Colonic mucosa (tissue), 4 donors: ENCODE measurements at regions not wholly inside any gene's neighbourhood (a gene's known extent, or its start where the extent isn't known, plus 50 kb on each side); places are given as distances from the start of the nearest gene placed in this dataset.
A peak's percentile ranks its signal among the peaks of the same experiment; 100 is the strongest.
"Not testable (repeated sequence)": the region's sequence is repeated elsewhere in the genome, so short reads cannot be mapped to it uniquely, and the experiment has no call there.

ENCODE experiments used
- DNase-seq: peaks from one replicate; pipeline ENCODE4 v3.0.0-alpha.2; 2020
- H3K27ac ChIP-seq: fragments of 200-600 bp; one replicate; pipeline ENCODE4 v1.8.0; 2021
- H3K27me3 ChIP-seq: fragments of 200-600 bp; one replicate; pipeline ENCODE4 v1.8.0; 2021
- H3K36me3 ChIP-seq: fragments of 200-600 bp; one replicate; pipeline ENCODE4 v1.8.0; 2021
- H3K4me1 ChIP-seq: fragments of 200-600 bp; one replicate; pipeline ENCODE4 v1.8.0; 2021; ENCODE audit warnings: mild to moderate bottlenecking
- H3K4me3 ChIP-seq: fragments of 200-600 bp; one replicate; pipeline ENCODE4 v1.8.0; 2021
- H3K9ac ChIP-seq, 2 donors: one replicate each; pipeline ENCODE4 v1.7.0; 2013; ENCODE audit warnings: control low read depth in 2 of 2, low read depth in 2 of 2, low read length in 2 of 2
- H3K9me3 ChIP-seq: fragments of 200-600 bp; one replicate; pipeline ENCODE4 v1.8.0; 2021
- CTCF ChIP-seq: fragments of 200-600 bp; IDR thresholded peaks from one replicate; pipeline ENCODE4 v1.8.0; 2022; ENCODE audit warnings: antibody characterized with exemption, mild to moderate bottlenecking
- intact Hi-C: fragments of 100-400 bp; cut with DNase I; formaldehyde crosslinking; loops from one replicate; pipeline ENCODE4 v1.14.1; 2022
- donor health status: healthy.
- donor health status: DM: no; HTN: no; CAD: no.
- donor health status: DM: no; HTN: no; CAD: no.

GRCh38 chr17:20706751-20707373, 127.3 kb downstream of the CDRT15L2 start:
- intact Hi-C loops: no loop called here
- H3K4me1 ChIP-seq: no peaks in the 10 kb centered on the region
- TF ChIP-seq CTCF: no peak
- no peaks in the 10 kb centered on the region for H3K9me3 ChIP-seq
- peak overlapping the region in 1 of 2 donors; percentile 35 for H3K9ac ChIP-seq
- no peak for DNase-seq
- H3K27me3 ChIP-seq: no peaks in the 10 kb centered on the region
- no peaks in the 10 kb centered on the region for H3K36me3 ChIP-seq
- no peak overlapping the region for H3K27ac ChIP-seq
- H3K4me3 ChIP-seq: no peak overlapping the region

GRCh38 chr17:20708821-20709220, 129.3 kb downstream of the CDRT15L2 start:
- H3K36me3 ChIP-seq, H3K9me3 ChIP-seq, H3K4me1 ChIP-seq, H3K9ac ChIP-seq, H3K27ac ChIP-seq, H3K27me3 ChIP-seq, intact Hi-C loops, DNase-seq, H3K4me3 ChIP-seq: not testable (repeated sequence)

GRCh38 chr17:20716481-20716880, 137.0 kb downstream of the CDRT15L2 start:
- intact Hi-C loops: not testable (repeated sequence)

GRCh38 chr17:20721171-20721570, 141.6 kb downstream of the CDRT15L2 start:
- Histone ChIP-seq H3K4me1 (no peaks in the 10 kb centered on the region), H3K36me3 (no peaks in the 10 kb centered on the region), H3K27ac (no peak overlapping the region), H3K9me3 (no peaks in the 10 kb centered on the region), H3K4me3 (no peak overlapping the region), H3K9ac (no peak overlapping the region), H3K27me3 (no peaks in the 10 kb centered on the region)
- no peak for TF ChIP-seq CTCF
- DNase-seq: no peak
- intact Hi-C loops: no loop called here

More at GRCh38 chr17:20716481-20716880, 137.0 kb downstream of the CDRT15L2 start:
- H3K9ac ChIP-seq, H3K4me1 ChIP-seq, H3K9me3 ChIP-seq, H3K27me3 ChIP-seq, DNase-seq, H3K27ac ChIP-seq, H3K4me3 ChIP-seq, H3K36me3 ChIP-seq: not testable (repeated sequence)

GRCh38 chr17:20724391-20724790, 144.9 kb downstream of the CDRT15L2 start:
- intact Hi-C loops, H3K9ac ChIP-seq, H3K27me3 ChIP-seq, H3K27ac ChIP-seq, H3K4me1 ChIP-seq, H3K4me3 ChIP-seq, H3K9me3 ChIP-seq, H3K36me3 ChIP-seq, DNase-seq: not testable (repeated sequence)

- H3K9ac ChIP-seq, H3K9me3 ChIP-seq, H3K27ac ChIP-seq, H3K4me1 ChIP-seq, DNase-seq, intact Hi-C loops, H3K4me3 ChIP-seq, H3K36me3 ChIP-seq, H3K27me3 ChIP-seq: not testable (repeated sequence)
Measured at GRCh38 chr17:20727201-20727600, 147.7 kb downstream of the CDRT15L2 start.

- H3K36me3 ChIP-seq: no peaks in the 10 kb centered on the region
- TF ChIP-seq CTCF: no peak
- intact Hi-C loops: no loop called here
- no peaks in the 10 kb centered on the region for H3K9me3 ChIP-seq
- DNase-seq: no peak
- H3K4me3 ChIP-seq: no peak overlapping the region
- H3K27ac ChIP-seq: no peak overlapping the region
- no peaks in the 10 kb centered on the region for H3K27me3 ChIP-seq
- no peaks in the 10 kb centered on the region for H3K4me1 ChIP-seq
- no peak overlapping the region for H3K9ac ChIP-seq
Measured at GRCh38 chr17:20728181-20728580, 148.7 kb downstream of the CDRT15L2 start.

DNA sequence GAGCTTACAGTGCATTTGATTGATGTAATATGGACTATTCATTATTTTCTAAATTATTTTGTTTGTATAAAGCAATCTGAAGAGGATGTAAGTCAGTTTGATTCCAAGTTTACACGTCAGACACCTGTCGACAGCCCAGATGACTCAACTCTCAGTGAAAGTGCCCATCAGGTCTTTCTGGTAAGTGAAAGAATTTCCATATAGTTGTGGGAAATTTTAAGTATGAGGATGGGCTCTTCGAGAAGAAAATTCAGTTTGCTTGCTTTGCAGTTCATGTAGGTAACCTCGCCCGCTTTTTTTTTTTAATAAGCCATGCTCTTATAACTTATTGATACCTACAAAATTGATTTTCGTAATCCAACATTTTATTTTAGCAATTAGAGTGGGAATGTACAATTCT, 151.6 kb downstream of the CDRT15L2 start:
- H3K36me3 ChIP-seq, intact Hi-C loops, H3K4me3 ChIP-seq, DNase-seq, H3K9ac ChIP-seq, H3K9me3 ChIP-seq, H3K4me1 ChIP-seq, H3K27me3 ChIP-seq, H3K27ac ChIP-seq: not testable (repeated sequence)
